HS-5 (cell line): ENCODE measurements at regions not wholly inside any gene's neighbourhood (a gene's known extent, or its start where the extent isn't known, plus 50 kb on each side); places are given as distances from the start of the nearest gene placed in this dataset.

Experiments used
- DNase-seq: peaks from one replicate; pipeline ENCODE4 v3.0.0-alpha.2; 2012; ENCODE audit warnings: low read depth

GRCh38 chr9:19595003-19595402 is 186.2 kb downstream of the ACER2 start:
- DNase-seq: no peak

DNA sequence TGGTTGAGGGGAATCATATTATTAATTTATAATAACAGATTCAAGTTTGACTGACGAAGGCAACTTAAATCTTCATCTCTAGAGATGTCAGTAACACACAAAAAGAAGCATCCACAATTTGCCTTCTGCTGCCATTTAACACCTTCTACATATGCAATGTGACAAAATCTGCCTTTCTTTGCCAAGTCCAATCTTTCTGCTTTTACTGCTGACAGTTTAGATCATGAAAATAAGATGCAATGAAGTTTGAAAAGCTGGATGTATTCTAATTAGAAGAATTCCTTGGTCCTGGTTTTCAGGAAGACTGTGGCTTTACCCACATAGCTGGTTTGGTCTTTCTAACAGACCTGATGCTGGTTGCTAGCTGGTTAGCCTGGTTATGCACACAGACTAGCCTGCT is 178.9 kb downstream of the ACER2 start:
- no peak for DNase-seq

DNA sequence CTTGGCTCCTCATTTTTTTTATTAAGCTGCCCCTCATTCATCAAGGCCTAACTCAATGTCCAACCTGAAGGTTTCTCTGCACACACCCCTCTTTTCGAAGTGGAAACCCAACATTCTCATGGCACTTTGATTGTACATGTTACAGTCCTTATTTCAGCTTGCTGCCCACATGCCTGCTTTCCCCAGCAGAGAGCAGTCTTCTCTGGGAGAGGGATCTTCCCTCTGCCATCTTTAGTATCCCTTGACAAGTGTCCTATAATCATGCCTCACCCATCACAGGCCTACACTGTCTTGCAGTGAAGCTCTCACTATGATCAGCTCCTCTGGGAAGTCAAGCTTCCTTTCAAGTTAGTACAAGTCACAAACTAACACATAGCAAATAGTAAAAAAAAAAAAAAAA is 175.1 kb downstream of the ACER2 start:
- no peak for DNase-seq

GRCh38 chr9:19577411-19577810 is 168.6 kb downstream of the ACER2 start:
- DNase-seq: no peak

- DNase-seq: no peak
These were observed 160.1 kb downstream of the ACER2 start for GRCh38 chr9:19568946-19569345.

- no peak for DNase-seq
These were observed 155.7 kb downstream of the ACER2 start for GRCh38 chr9:19564396-19565061.

GRCh38 chr9:19555214-19555613 is 146.4 kb downstream of the ACER2 start:
- no peak for DNase-seq

GRCh38 chr9:19554529-19554928 is 145.7 kb downstream of the ACER2 start:
- DNase-seq: no peak

- DNase-seq: no peak
These were observed 144.6 kb downstream of the ACER2 start for GRCh38 chr9:19553441-19553840.

DNA sequence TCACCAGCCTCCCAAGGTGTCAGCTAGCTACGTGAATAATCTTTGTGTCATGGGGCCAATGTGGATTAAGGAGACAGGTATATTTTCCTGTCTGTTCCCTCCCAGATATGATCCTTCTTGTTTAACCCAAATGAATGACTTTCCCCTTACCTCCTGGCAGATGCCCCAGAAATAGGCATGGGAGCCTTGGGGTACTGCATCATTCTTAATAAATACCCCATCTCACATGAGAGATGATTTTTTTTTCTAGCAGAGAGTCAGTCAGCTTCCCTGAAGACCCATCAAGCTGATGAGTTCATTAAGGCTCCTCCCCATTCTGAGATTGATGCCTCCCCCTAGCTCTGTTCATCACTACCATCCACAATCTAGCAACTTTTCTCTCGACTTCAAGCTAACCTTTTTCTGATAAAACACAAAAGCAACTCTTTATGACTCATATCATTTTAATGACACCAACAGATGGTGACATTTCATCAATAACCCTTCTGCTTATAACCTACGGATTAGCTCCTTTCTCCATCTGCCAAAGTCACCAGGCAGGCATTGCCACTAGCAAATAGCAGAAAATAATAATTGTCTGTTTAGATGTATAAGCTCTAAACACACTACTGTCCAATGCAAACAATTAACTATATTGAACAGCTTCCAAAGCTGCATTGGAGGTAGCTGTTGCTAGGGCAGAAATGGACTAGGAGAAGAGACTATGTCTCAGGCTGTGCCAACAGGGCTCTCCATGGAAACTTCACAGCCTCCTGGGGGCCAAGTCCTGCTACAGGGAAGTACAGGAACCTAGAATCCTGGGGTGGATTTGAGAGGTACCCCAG is 143.7 kb downstream of the ACER2 start:
- DNase-seq: no peak

DNA sequence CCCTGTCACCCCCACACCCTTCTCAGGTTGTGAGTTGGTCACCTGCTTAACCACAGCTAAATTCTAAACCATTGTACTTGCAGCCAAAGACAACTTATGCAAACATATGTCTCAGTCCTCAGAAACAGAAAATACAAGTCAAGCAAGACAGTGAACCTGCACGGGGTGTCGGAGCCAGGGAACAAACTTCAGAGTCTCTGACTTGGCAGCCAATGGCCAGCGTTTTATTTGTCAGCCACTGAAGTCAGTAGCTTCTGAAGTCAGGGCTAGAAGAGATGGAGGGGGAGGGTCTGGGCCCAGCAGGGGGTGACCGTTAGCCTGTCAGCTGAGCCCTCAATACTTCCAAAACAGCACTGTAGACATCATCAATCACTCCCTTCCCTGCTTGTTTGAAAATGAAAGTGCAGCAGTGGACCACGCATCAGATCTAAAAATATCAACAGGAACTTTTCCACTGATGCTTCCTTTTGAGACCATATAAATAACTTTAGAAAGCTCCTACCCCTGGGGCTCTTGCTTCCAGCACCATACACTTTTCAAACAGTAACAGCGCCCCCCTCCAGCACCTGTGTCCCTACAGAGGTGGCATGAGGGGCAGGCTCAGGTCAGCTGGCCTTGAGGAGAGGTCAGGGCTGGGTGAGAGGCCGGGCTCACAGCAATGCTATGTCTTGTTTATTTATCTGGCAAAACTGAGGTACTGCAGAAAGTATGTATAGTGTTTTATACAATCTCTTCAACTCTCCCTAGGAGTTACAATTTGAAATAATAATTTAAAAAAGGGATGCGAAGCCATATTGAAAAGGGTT is 142.5 kb downstream of the ACER2 start:
- DNase-seq: no peak

DNA sequence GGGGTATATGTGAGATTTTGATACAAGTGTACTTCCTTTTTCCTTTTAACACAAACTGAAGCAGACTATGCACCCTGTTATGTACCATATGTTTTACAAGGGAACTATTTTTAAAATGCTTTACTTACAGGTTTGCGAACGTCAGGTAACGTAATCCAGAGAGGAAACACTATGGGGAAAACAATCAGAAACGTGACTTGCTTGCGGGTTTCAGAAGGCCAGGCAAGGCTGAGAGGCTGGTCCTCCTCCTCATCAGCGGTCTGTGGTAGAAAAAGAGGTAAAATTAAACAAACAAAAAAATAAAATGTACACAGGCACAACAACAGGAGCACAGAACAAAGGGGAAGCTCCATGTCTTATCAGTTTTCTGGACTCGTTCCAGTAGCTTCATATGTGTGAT is 141.2 kb downstream of the ACER2 start:
- DNase-seq: no peak

- no peak for DNase-seq
These were observed 124.6 kb downstream of the ACER2 start for GRCh38 chr9:19533373-19533772.

DNA sequence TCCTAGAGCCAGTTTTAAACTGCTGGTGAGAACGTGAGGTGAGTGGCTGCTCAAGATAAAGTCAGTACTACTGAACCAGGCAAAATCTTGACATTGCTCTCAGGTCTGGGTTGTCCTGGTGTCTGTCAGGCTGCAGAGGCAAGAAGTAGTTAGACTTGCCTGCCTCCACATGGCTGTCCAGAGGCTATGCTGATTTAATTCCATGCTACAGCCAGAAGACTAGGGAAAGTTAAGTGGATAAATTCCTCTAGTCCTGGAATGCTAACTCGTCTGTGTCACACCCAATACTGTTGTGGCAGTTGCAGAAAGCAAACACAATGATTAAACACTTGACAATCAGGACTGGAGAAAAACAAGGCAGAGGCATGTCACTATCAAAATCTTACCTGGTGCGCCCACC is 118.9 kb downstream of the ACER2 start:
- no peak for DNase-seq

- DNase-seq: no peak
These were observed 113.7 kb downstream of the ACER2 start for GRCh38 chr9:19522558-19522957.

GRCh38 chr9:19521205-19521604 is 112.4 kb downstream of the ACER2 start:
- no peak for DNase-seq

- no peak for DNase-seq
These were observed 108.6 kb downstream of the ACER2 start for GRCh38 chr9:19517202-19517942.

GRCh38 chr9:19516348-19516747 is 107.5 kb downstream of the ACER2 start:
- no peak for DNase-seq

- DNase-seq: no peak
These were observed 105.0 kb downstream of the ACER2 start for GRCh38 chr9:19513671-19514275.

GRCh38 chr9:19512103-19512832 is 103.5 kb downstream of the ACER2 start:
- no peak for DNase-seq

DNA sequence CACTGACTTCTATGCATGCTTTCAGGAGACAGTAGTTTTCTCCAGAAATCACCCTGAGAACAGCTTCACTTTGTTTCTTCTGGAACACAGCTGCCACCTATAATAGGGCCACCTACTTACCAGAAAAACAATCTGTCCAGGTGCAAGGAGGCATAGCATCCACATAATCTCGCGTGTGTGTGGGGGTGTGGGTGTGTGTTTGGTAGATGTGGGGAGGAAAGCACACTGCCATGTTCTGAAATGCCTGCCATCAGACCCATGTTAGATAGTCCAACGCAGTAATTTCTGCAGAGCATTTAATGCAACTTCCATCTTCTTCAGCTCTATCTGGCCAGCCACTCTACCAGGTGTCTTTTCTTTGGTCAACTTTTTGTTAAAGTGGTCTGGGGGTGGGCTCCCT is 102.9 kb downstream of the ACER2 start:
- no peak for DNase-seq
